ENCODE measurements at regions not wholly inside any gene's neighbourhood (a gene's known extent, or its start where the extent isn't known, plus 50 kb on each side); places are given as distances from the start of the nearest gene placed in this dataset.

DNA sequence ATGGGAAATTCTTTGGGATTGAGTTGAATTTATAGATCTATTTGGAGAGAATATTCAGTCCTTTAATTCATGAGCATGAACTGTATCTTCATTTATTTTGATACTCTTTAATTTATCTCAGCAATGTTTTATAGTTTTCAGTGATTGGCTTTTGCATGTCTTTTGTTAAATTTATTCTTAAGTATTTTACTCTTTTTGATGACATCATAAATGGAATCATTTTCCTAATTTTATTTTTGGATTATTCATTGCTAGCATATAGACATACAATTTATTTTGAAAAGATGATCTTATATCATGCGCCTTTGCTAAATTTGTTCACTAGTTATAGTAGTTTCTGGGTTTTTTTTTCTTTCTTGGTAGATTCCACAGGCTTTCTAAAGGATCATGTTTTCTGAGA lies 149.2 kb upstream of the ASIC2 start:
- TF ChIP-seq CTCF (IDR thresholded peaks at IDR 0.05): no peak
- TF ChIP-seq POLR2A (IDR thresholded peaks at IDR 0.05): no peak
